HFF-Myc (cell line): ENCODE measurements at regions not wholly inside any gene's neighbourhood (a gene's known extent, or its start where the extent isn't known, plus 50 kb on each side); places are given as distances from the start of the nearest gene placed in this dataset.
"Not testable (repeated sequence)": the region's sequence is repeated elsewhere in the genome, so short reads cannot be mapped to it uniquely, and the experiment has no call there.

Experiments
- DNase-seq: peaks from one replicate; pipeline ENCODE4 v3.0.0-alpha.2; 2011; ENCODE audit warnings: low read depth; ENCODE audit errors: extremely low read depth
- H3K4me3 ChIP-seq: replicated peaks from 2 replicates; pipeline ENCODE4 v1.5.1; 2011; ENCODE audit warnings: low read depth, mild to moderate bottlenecking, control low read depth, low read length
- TF ChIP-seq, protein P1 (sequence below): IDR thresholded peaks from 2 replicates; pipeline ENCODE4 v1.5.1; 2012; ENCODE audit warnings: mild to moderate bottlenecking, low read depth, low read length, control low read depth; ENCODE audit errors: missing control alignments

DNA sequence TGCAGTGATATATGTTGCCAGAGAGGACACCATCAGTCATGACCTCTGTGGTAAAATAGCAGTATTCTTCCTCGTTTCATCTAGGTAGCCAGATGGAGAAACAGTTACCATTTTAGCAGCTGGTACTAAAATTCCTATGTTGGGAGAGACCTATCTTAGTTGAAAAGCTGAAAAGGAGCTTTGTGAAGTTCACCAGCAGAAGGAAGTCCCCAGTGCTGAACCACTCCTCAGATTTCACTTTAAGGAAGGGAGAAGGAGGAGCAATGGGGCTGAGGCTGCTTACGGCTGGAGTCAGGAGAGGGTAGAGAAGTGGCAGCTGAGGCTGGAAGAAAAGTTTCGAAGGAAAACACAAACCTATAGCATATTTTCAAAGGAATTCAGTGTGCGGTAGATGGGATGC is 103.7 kb downstream of the ATXN3L start:
- TF ChIP-seq, protein P1, sequence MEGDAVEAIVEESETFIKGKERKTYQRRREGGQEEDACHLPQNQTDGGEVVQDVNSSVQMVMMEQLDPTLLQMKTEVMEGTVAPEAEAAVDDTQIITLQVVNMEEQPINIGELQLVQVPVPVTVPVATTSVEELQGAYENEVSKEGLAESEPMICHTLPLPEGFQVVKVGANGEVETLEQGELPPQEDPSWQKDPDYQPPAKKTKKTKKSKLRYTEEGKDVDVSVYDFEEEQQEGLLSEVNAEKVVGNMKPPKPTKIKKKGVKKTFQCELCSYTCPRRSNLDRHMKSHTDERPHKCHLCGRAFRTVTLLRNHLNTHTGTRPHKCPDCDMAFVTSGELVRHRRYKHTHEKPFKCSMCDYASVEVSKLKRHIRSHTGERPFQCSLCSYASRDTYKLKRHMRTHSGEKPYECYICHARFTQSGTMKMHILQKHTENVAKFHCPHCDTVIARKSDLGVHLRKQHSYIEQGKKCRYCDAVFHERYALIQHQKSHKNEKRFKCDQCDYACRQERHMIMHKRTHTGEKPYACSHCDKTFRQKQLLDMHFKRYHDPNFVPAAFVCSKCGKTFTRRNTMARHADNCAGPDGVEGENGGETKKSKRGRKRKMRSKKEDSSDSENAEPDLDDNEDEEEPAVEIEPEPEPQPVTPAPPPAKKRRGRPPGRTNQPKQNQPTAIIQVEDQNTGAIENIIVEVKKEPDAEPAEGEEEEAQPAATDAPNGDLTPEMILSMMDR, result no peak
- no peak for DNase-seq

DNA sequence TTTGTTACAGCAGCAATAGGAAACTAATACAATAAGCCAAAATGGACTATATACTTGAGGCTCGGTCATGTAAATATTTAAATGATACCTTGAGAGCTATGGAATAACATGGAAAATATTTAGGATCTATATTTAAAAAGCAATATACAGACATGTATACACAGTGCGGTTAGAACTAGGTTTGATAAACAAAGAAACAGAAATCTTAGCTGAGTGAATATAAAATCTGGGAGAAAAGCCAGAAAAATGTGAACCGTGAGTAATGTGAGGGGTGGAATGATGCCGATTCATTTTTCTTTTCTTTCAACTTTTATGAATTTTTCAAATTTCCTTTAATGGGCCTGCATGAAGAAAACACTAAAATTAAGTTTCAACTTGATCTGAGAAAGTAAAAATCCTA is 104.1 kb downstream of the ATXN3L start:
- TF ChIP-seq, protein P1, result no peak
- no peak overlapping the region for H3K4me3 ChIP-seq
- DNase-seq, result no peak

More for the DNA sequence above, 103.7 kb downstream of the ATXN3L start:
- H3K4me3 ChIP-seq, result no peak overlapping the region

DNA sequence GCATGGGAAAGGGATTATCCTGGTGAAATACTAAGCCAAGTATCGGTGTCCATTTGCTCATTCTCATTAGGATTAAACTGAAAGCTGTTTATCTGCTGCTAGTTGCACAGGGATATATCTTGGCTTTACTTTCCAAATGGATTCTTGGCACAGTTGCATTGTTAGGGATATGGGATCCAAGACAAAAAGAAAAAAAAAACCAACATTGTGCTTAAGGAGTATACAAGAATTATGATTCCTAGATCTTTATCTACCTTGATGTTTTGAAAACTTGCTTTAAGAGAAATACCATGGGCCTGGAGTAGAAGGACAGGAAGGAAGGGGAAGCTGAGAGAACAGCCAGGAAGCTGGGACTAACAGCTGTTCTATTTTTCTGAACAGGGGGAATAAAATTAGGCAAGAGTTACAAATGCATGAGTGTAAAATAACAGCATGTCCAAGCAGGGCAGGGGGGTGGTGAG is 107.6 kb downstream of the ATXN3L start:
- no peak for DNase-seq
- TF ChIP-seq, protein P1, result no peak
- no peak overlapping the region for H3K4me3 ChIP-seq

DNA sequence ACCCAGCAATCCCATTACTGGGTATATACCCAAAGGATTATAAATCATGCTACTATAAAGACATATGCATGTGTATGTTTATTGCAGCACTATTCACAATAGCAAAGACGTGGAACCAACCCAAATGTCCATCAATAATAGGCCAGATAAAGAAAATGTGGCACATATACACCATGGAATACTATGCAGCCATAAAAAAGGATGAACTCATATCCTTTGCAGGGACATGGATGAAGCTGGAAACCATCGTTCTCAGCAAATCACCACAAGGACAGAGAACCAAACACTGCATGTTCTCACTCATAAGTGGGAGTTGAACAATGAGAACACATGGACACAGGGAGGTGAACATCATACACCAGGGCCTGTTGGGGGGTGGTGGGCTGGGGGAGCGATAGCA is 109.7 kb downstream of the ATXN3L start:
- not testable (repeated sequence) for DNase-seq

DNA sequence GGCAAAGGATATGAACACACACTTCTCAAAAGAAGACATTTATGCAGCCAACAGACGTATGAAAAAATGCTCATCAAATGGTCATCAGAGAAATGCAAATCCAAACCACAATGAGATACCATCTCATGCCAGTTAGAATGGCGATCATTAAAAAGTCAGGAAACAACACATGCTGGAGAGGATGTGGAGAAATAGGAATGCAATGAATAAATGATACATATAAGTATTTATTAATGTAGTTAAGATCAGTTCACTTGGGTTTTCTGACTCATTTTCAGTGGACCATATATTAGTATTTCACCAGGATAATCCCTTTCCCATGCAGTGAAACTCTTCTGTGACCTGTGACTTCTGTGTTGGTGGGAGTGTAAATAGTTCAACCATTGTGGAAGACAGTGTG is 110.1 kb downstream of the ATXN3L start:
- not testable (repeated sequence) for H3K4me3 ChIP-seq, DNase-seq

More for the DNA sequence above, 109.7 kb downstream of the ATXN3L start:
- not testable (repeated sequence) for H3K4me3 ChIP-seq

DNA sequence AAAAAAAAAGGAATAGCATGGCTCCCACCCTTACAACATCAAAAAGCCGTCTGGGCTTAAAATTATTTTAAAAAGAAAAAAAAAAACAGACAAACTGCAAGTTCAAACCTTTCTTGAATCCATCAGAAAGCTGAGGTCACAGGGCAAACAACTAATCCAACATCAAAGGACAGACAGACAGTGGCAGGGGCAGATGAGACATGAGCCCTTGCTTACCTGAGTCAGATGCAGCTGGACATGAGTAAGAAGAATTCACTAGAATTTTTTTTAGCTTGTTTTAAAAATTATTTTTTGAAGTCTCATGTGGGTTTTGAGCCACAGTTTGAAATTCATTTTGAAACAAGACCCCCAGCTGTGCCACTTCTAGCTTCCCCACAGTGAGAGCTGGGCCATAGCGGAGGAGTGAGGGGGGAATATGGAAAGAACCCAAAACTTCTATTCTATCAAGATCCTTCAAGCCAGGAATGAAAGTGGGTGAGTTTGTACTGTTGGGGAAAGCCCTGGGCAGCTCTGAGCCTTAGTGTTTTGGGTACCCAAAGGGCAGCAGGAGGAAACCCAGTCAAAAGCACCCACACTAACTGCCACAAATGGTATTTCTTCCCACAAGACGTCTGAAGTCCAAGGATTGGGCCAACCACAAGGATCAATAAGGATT is 111.4 kb downstream of the ATXN3L start:
- TF ChIP-seq, protein P1, result no peak
- H3K4me3 ChIP-seq, result no peak overlapping the region
- DNase-seq, result no peak

DNA sequence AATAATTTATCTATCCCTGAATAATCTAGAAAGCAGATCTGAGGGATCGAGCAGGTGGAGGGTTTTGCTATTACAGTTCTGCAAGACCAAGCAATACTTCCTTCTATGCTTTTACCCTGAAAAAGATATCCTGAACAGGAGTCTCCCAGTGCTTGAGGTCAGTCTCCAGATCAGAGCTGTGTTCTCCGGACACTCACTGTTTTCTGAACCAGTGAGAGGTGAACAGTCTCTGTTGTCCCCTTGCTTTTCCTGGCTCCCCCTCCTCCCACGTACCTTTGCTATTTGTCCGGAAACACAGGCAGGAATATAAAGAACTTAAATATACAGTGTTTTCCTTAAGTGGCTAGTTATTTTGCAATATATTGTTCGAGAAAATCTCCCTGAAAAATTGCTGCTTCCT is 116.6 kb downstream of the ATXN3L start:
- H3K4me3 ChIP-seq, result no peak overlapping the region
- no peak for DNase-seq

More for the DNA sequence above, 116.6 kb downstream of the ATXN3L start:
- TF ChIP-seq, protein P1, result no peak
